Breast epithelium (tissue), 3 donors: ENCODE measurements at regions not wholly inside any gene's neighbourhood (a gene's known extent, or its start where the extent isn't known, plus 50 kb on each side); places are given as distances from the start of the nearest gene placed in this dataset.

Experiments
- POLR2A ChIP-seq: fragments of 450-650 bp; IDR thresholded peaks from one replicate; pipeline ENCODE4 v1.6.1; 2016; ENCODE audit warnings: antibody characterized with exemption, mild to moderate bottlenecking, moderate library complexity
- TF ChIP-seq, protein P1 (sequence below), 3 donors: fragments of 450-650 bp; IDR thresholded peaks; one replicate each; pipeline ENCODE4 v1.5.1; 2016 to 2017; ENCODE audit warnings: antibody characterized with exemption in 3 of 3, mild to moderate bottlenecking in 3 of 3, moderate library complexity in 3 of 3

GRCh38 chrX:9339603-9340491 is 125.0 kb upstream of the TBL1X start:
- TF ChIP-seq, protein P1, sequence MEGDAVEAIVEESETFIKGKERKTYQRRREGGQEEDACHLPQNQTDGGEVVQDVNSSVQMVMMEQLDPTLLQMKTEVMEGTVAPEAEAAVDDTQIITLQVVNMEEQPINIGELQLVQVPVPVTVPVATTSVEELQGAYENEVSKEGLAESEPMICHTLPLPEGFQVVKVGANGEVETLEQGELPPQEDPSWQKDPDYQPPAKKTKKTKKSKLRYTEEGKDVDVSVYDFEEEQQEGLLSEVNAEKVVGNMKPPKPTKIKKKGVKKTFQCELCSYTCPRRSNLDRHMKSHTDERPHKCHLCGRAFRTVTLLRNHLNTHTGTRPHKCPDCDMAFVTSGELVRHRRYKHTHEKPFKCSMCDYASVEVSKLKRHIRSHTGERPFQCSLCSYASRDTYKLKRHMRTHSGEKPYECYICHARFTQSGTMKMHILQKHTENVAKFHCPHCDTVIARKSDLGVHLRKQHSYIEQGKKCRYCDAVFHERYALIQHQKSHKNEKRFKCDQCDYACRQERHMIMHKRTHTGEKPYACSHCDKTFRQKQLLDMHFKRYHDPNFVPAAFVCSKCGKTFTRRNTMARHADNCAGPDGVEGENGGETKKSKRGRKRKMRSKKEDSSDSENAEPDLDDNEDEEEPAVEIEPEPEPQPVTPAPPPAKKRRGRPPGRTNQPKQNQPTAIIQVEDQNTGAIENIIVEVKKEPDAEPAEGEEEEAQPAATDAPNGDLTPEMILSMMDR (IDR thresholded peaks at IDR 0.05): no peak
- no peak for TF ChIP-seq POLR2A
